C1 segment of cervical spinal cord (tissue), 14 donors: ENCODE measurements at regions not wholly inside any gene's neighbourhood (a gene's known extent, or its start where the extent isn't known, plus 50 kb on each side); places are given as distances from the start of the nearest gene placed in this dataset.
"Not testable (repeated sequence)": the region's sequence is repeated elsewhere in the genome, so short reads cannot be mapped to it uniquely, and the experiment has no call there.

Source experiments
- DNase-seq, 14 donors: peaks; one replicate each; lab custom pipeline; 2025; lab: John Stamatoyannopoulos, UW

- no peak for DNase-seq
These were observed 64.5 kb upstream of the TNFAIP3 start for GRCh38 chr6:137802408-137803182.

DNA sequence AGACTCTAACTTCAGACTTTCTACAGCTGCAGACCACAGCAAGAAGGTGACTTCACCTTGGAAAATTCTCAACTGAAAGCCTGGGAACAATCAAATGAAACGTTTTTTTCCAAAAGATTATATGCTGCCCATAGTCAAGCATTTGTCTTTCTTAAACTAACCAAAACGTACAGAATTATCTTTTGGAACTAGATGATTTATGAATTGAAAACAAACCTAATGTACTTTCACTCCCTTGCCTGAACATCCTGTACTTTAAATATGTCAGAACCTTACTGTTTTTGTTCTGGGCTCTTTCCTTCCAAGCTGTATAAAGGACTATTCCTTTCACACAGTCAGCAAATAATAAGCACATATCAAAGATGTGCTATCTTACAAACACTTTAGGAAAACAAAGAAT lies 62.4 kb upstream of the TNFAIP3 start:
- no peak for DNase-seq

DNA sequence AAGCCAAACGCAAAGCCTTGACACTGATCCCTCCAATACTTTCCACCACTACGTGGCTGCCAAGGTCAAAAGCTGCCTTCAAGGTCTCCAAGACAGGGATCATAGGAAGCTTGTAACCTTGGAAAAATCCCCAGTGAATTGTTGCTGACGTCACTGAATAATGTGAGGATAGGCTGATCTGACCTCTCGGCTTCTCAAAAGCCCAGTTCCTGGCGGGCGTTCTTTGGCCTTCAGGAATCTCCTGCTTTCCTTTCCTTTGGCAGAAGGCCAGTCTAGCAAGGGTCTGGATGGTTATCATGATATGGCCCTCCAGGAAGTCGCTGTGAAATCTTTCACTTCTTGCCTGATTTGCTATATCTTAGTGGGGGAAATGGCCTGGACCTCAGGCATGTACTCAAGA lies 61.4 kb upstream of the TNFAIP3 start:
- no peak for DNase-seq

DNA sequence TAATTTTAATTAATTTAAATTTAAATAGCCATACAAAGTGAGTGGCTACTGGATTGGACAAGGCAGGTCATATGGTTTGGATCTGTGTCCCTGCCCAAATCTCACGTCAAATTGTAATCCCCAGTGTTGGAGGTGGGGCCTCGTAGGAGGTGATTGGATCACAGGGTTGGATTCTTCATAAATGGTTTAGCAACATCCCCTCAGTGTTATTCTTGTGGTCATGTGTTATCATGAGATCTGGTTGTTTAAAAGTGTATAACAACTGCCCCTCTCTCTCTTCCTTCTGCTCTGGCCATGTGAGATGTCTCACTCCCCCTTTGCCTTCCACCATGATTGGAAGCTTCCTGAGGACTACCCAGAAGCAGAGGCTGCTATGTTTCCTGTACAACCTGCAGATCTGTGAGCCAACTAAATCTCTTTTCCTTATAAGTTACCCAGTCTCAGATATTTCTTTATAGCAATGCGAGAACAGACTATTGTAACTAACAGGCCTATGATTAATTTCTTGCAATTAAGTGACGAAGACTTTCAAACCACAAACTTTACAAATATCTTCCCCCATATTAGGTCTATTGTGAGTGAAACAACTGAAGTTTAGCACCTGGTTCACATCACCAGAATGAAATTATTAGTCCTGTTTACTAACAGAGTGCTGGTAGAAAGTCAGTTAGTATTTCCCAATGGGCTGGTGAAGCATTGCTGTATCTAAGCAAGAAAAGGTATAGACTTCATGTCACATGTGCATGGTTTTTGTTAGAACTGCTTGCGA lies 60.0 kb upstream of the TNFAIP3 start:
- no peak for DNase-seq

- no peak for DNase-seq
These were observed 58.9 kb upstream of the TNFAIP3 start for GRCh38 chr6:137808191-137808590.

DNA sequence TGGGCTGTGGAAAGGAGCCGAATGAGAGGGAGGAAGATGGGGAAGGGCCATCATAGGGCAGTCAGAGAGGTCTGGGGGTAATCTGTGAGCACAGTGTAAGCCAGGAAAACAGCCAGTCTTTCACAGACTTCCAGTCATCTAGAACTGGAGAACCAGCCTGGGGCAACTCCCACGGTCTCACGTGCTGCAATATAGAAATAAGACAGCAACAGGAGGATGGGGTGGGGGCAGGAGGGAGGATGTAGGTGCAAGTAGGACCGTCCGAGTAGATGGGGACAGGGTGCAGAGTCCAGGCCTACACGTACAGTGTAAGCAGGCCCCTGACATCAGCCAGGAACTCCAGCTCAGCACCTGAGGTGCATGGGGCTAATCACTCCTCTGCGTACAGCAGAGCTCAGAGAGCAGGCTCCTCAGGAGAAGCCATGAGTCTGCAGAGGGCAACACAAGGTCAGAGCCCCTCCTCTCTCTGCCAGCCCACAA lies 58.2 kb upstream of the TNFAIP3 start:
- DNase-seq: no peak

DNA sequence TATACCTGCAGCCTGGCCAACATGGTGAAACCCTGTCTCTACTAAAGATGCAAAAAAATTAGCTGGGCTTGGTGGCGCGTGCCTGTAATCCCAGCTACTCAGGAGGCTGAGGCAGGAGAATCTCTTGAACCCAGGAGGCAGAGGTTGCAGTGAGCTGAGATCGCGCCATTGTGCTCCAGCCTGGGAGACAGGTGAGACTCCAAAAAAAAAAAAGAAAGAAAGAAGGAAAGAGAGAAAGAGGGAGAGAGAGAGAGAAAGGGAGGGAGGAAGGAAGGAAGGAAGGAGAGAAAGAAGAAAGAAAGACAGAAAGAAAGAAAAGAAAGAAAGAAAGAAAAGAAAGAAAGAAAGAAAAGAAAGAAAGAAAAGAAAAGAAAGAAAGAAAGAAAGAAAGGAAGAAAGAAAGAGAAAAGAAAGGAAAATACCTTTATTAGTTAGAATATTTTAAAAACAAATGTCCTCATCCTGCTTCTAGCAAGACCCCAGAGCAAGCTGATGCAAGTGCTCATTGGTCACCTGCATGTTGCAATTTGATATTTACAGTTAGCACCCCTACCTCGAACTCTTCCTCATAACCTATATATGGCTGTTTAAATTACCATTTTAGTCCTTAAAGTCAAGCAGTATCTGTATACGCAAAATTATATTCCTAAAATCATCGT lies 57.0 kb upstream of the TNFAIP3 start:
- DNase-seq: not testable (repeated sequence)

GRCh38 chr6:137810554-137811120 lies 56.4 kb upstream of the TNFAIP3 start:
- no peak for DNase-seq

DNA sequence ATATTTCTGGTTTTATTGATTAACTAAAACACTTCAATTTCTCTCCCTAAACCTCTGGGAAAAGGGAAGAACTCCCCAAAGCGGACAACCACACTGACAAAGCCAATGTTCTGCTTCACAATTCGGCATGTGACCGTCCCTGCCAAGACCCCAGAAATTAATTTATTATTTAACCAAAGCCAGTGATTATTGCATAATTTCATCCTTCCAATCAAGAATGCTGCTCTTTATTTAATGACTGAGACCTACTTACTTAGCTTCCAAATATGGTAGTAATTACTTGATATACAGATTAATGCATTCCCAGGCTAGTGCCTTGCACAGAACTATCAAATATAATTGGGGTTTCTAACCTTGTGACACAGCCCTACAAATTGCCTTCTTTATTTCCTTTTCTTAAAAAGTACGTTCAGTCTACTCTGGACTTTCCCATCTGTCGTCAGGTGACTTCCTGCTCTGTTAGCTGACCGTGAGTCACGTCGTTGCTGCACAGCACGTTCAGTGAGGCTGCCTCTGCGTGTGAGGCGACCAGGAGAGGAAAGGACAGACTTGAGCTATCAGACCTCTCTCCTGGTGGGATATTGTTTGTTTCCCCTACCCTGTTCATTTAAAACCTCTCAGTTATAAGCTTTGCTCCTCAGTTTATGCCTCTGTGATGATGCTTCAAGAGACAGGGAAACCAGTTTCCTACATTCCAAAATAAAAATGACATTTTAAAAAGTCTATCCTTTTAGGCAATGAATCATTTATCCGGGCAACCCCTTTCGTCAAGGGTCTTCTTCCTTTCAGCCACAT lies 55.7 kb upstream of the TNFAIP3 start:
- peak in 3 of 14 donors; percentile 4 to 18 (median 8) for DNase-seq

GRCh38 chr6:137811916-137812553 lies 55.0 kb upstream of the TNFAIP3 start:
- DNase-seq: no peak

GRCh38 chr6:137813308-137813970 lies 53.6 kb upstream of the TNFAIP3 start:
- no peak for DNase-seq

- not testable (repeated sequence) for DNase-seq
These were observed 53.0 kb upstream of the TNFAIP3 start for GRCh38 chr6:137814030-137814429.

GRCh38 chr6:137815692-137816091 lies 51.4 kb upstream of the TNFAIP3 start:
- DNase-seq: no peak

DNA sequence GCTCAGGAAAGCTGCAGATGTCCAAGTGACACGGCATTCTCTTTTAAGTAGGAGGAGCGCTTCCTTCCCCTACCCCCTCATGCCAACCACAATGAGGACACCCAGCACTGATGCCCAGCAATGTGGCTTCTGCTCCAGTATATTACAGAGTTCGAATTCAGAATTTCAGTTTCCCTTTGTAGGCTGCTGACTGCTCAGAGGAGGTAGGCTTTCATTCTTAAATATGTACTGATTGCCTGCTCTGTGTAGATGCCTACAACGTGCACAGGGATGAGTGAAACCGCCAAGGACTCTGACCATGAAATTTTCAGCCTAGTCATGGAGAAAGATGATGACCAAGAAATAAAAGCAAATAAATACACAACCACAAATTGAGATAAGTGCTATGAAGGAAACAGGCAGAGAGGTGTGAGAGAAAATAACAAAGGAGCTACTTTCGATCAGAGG lies 50.9 kb upstream of the TNFAIP3 start:
- no peak for DNase-seq

DNA sequence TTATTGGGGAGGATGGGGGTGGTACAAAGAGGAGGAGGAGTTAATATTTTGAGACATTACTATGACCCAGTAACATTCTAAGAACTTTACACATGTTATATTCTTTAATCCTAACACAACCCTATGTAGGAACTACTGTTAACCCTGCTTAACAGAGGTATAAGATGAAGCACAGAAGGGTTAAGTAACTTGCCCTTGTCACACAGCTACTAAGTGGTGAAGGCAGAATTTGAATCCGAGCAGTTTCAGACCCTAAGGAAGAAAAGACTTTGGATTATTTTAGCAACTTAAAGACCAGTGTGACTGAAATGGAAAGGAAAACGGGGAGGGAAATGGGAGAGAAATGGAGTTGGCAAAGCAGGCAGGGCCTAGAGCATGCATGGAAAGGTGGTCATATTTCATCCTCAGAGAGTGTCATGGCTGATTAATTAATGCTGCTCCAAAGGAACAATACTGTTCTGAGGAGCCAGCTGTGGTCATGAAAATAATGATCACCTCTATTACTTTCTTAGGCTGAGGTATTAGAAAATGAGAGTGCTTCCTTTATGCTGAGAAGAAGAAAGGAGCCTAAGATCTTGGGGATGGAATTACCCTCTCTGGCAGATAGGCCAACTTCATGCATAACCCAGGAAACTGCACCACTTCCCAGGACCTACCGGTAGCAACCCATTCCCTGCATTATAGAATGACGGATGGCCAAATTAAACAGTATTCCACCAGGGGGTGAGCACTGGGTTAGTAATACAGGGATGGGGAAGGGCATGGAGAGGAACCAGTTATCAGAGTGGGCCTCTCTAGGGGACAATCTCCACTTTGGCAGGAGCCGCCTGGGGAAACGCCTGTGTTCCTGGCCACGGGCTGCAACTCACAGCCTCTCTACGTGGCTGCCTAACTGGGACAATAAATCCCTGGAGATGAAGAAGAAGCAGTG lies 50.1 kb upstream of the TNFAIP3 start:
- DNase-seq: no peak
